OCI-LY7 (cell line): ENCODE measurements at regions not wholly inside any gene's neighbourhood (a gene's known extent, or its start where the extent isn't known, plus 50 kb on each side); places are given as distances from the start of the nearest gene placed in this dataset.

Experiments used
- BruUV-seq: library from RNA; stranded (reverse); fragments of 400-500 nt; replicated peaks from 2 replicates; lab custom pipeline; 2021; lab: Mats Ljungman, UMichigan
- CTCF ChIA-PET: fragments of 300-600 bp; sonication (Branson Sonifier 250); formaldehyde crosslinking; loops from one replicate; lab custom pipeline; 2022; ENCODE audit warnings: antibody characterized with exemption; ENCODE audit not compliant: unreplicated experiment; lab: Charles Lee
- POLR2A ChIA-PET: fragments of 300-600 bp; sonication (Branson Sonifier 250); formaldehyde crosslinking; loops from one replicate; lab custom pipeline; 2022; ENCODE audit warnings: antibody characterized with exemption; lab: Charles Lee
- DNase-seq: peaks from one replicate; pipeline ENCODE4 v3.0.0-alpha.2; 2015; ENCODE audit warnings: low spot score
- H2AFZ ChIP-seq: fragments of 200-600 bp; sonication (generic), shearing (Covaris generic); 2 replicates; pipeline ENCODE4 v1.6.1; 2014; ENCODE audit warnings: mild to moderate bottlenecking, antibody characterized with exemption, low read length, moderate library complexity
- H3K27ac ChIP-seq: fragments of 200-600 bp; sonication (generic); 2 replicates; pipeline ENCODE4 v1.5.1; 2014; ENCODE audit warnings: mixed run types, low read depth, mild to moderate bottlenecking, moderate library complexity, low read length, inconsistent platforms; ENCODE audit not compliant: poor library complexity, severe bottlenecking
- H3K36me3 ChIP-seq: fragments of 200-600 bp; sonication (generic); 2 replicates; pipeline ENCODE4 v1.6.1; 2014; ENCODE audit warnings: mild to moderate bottlenecking, antibody characterized with exemption, low read length, moderate library complexity, mixed read lengths; ENCODE audit not compliant: insufficient read depth
- H3K4me1 ChIP-seq: fragments of 200-600 bp; sonication (generic); 2 replicates; pipeline ENCODE4 v1.5.1; 2014; ENCODE audit warnings: mild to moderate bottlenecking, low read length; ENCODE audit not compliant: insufficient read depth, poor library complexity, severe bottlenecking
- H3K4me2 ChIP-seq: fragments of 200-600 bp; sonication (generic); 2 replicates; pipeline ENCODE4 v1.6.1; 2014; ENCODE audit warnings: mild to moderate bottlenecking, low read length
- H3K4me3 ChIP-seq: fragments of 200-600 bp; sonication (generic); 2 replicates; pipeline ENCODE4 v1.5.1; 2014; ENCODE audit warnings: mild to moderate bottlenecking, low read depth, low read length; ENCODE audit not compliant: poor library complexity, severe bottlenecking
- H3K79me2 ChIP-seq: fragments of 200-600 bp; sonication (generic); 2 replicates; pipeline ENCODE4 v1.6.1; 2016; ENCODE audit warnings: low read depth, mild to moderate bottlenecking, low read length, moderate library complexity, mixed read lengths; ENCODE audit not compliant: insufficient read depth
- H3K9me2 ChIP-seq: fragments of 200-600 bp; sonication (generic); 2 replicates; pipeline ENCODE4 v1.6.1; 2016; ENCODE audit warnings: mild to moderate bottlenecking, low read length, mixed read lengths; ENCODE audit not compliant: insufficient read depth
- H3K9me3 ChIP-seq: fragments of 200-600 bp; sonication (generic); 2 replicates; pipeline ENCODE4 v1.6.1; 2014; ENCODE audit warnings: mild to moderate bottlenecking, mixed run types, low read length, mixed read lengths
- H4K20me1 ChIP-seq: fragments of 200-600 bp; sonication (generic); 2 replicates; pipeline ENCODE4 v1.6.1; 2014; ENCODE audit warnings: mild to moderate bottlenecking, antibody characterized with exemption, low read length, moderate library complexity, mixed read lengths; ENCODE audit not compliant: insufficient read depth
- CTCF ChIP-seq: fragments of 200-600 bp; sonication (generic); conservative IDR thresholded peaks from 2 replicates; pipeline ENCODE4 v1.5.1; 2014; ENCODE audit warnings: mild to moderate bottlenecking, antibody characterized with exemption, low read length, moderate library complexity, mixed read lengths
- EZH2phosphoT487 ChIP-seq: fragments of 200-600 bp; sonication (generic); IDR thresholded peaks from 2 replicates; pipeline ENCODE4 v1.6.1; 2018; ENCODE audit warnings: low read depth, borderline replicate concordance, mild to moderate bottlenecking, mixed run types, antibody characterized with exemption, low read length, moderate library complexity, mixed read lengths
- intact Hi-C: fragments of 100-400 bp; cut with micrococcal nuclease; formaldehyde crosslinking; loops from one replicate; pipeline ENCODE4 v1.10.0; 2022; ENCODE audit not compliant: unreplicated experiment

GRCh38 chr14:48323665-48324064 lies 648.3 kb upstream of the MDGA2 start:
- Histone ChIP-seq H3K27ac (no peak overlapping the region), H3K4me1 (no peaks in the 10 kb centered on the region), H3K4me3 (no peak overlapping the region), H3K9me3 (no peaks in the 10 kb centered on the region), H3K9me2 (no peaks in the 10 kb centered on the region), H3K4me2 (no peak overlapping the region), H4K20me1 (no peaks in the 10 kb centered on the region), H3K79me2 (no peaks in the 10 kb centered on the region), H2AFZ (no peak overlapping the region), H3K36me3 (no peaks in the 10 kb centered on the region)
- BruUV-seq = no TSS peak
- no peak for DNase-seq
- CTCF ChIA-PET = no interaction called here
- POLR2A ChIA-PET = interaction anchor here (0.5 kb wide), 1 partner anchor 35 kb away, joined by 5 read pairs; no protein-coding TSS in a partner anchor
- intact Hi-C loops = no loop called here
- TF ChIP-seq EZH2phosphoT487 = no peak
- TF ChIP-seq CTCF = no peak

GRCh38 chr14:48319823-48320222 lies 644.4 kb upstream of the MDGA2 start:
- no peak for DNase-seq
- H3K9me2 ChIP-seq = no peaks in the 10 kb centered on the region
- no peaks in the 10 kb centered on the region for H3K9me3 ChIP-seq
- CTCF ChIA-PET = no interaction called here
- no peak overlapping the region for H3K27ac ChIP-seq
- no peaks in the 10 kb centered on the region for H4K20me1 ChIP-seq
- POLR2A ChIA-PET = no interaction called here
- H3K36me3 ChIP-seq = no peaks in the 10 kb centered on the region
- H3K4me1 ChIP-seq = no peaks in the 10 kb centered on the region
- no TSS peak for BruUV-seq
- no peaks in the 10 kb centered on the region for H3K79me2 ChIP-seq
- intact Hi-C loops = no loop called here
- no peak overlapping the region for H3K4me2 ChIP-seq
- TF ChIP-seq CTCF (no peak), EZH2phosphoT487 (no peak)
- no peak overlapping the region for H3K4me3 ChIP-seq
- no peak overlapping the region for H2AFZ ChIP-seq

GRCh38 chr14:48304729-48305128 lies 629.3 kb upstream of the MDGA2 start:
- no peak for DNase-seq
- H3K27ac ChIP-seq = no peak overlapping the region
- H3K9me3 ChIP-seq = no peaks in the 10 kb centered on the region
- no peaks in the 10 kb centered on the region for H3K9me2 ChIP-seq
- no TSS peak for BruUV-seq
- H3K36me3 ChIP-seq = no peaks in the 10 kb centered on the region
- no peaks in the 10 kb centered on the region for H3K4me1 ChIP-seq
- no peaks in the 10 kb centered on the region for H4K20me1 ChIP-seq
- H2AFZ ChIP-seq = no peak overlapping the region
- H3K4me2 ChIP-seq = no peak overlapping the region
- H3K79me2 ChIP-seq = no peaks in the 10 kb centered on the region
- H3K4me3 ChIP-seq = no peak overlapping the region
- ChIA-PET POLR2A (no interaction called here), CTCF (no interaction called here)
- TF ChIP-seq CTCF = no peak
- no peak for TF ChIP-seq EZH2phosphoT487
- intact Hi-C loops = no loop called here
